ENCODE measurements at regions not wholly inside any gene's neighbourhood (a gene's known extent, or its start where the extent isn't known, plus 50 kb on each side); places are given as distances from the start of the nearest gene placed in this dataset.

DNA sequence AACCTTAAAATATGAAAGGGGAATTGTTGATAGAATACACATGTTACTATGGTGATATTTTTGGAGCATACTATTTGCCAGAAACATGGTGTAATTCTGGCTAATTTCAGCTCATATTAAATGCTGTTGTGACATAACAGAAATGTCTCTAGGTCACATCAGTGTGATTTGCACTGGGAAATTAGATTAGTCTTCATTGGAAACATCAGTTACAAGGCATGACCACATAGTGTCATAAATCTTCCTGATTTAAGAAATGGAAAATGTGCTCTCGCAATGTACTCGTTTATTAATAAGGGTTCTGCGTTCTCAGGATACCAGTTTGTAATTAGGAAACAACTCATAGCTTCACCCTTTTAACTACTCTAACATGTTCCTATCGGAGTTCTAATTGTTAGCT, 72.9 kb upstream of the GYPA start:
- 56 to 62% methylated on average over 4 of the region's 4 CpGs for WGBS, 2 donors
- intact Hi-C loops (cut with DNase I; ENCODE audit: low total_unique reads): no loop called here
- H3K4me3 ChIP-seq (ENCODE audit: low read depth, poor library complexity, severe bottlenecking): no peak overlapping the region
- TF ChIP-seq POLR2A (IDR thresholded peaks at IDR 0.05): no peak
- TF ChIP-seq, protein P1, sequence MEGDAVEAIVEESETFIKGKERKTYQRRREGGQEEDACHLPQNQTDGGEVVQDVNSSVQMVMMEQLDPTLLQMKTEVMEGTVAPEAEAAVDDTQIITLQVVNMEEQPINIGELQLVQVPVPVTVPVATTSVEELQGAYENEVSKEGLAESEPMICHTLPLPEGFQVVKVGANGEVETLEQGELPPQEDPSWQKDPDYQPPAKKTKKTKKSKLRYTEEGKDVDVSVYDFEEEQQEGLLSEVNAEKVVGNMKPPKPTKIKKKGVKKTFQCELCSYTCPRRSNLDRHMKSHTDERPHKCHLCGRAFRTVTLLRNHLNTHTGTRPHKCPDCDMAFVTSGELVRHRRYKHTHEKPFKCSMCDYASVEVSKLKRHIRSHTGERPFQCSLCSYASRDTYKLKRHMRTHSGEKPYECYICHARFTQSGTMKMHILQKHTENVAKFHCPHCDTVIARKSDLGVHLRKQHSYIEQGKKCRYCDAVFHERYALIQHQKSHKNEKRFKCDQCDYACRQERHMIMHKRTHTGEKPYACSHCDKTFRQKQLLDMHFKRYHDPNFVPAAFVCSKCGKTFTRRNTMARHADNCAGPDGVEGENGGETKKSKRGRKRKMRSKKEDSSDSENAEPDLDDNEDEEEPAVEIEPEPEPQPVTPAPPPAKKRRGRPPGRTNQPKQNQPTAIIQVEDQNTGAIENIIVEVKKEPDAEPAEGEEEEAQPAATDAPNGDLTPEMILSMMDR (IDR thresholded peaks at IDR 0.05): no peak
- no peak for DNase-seq (ENCODE audit: low spot score in 2 of 2)

- no peak overlapping the region for H3K4me3 ChIP-seq (ENCODE audit: low read depth, poor library complexity, severe bottlenecking)
- TF ChIP-seq, protein P1 (IDR thresholded peaks at IDR 0.05): no peak
- no peak for TF ChIP-seq POLR2A (IDR thresholded peaks at IDR 0.05)
- 65 to 69% methylated on average over 1 of the region's 1 CpG for WGBS, 2 donors
- no peak for DNase-seq (ENCODE audit: low spot score in 2 of 2)
- intact Hi-C loops (cut with DNase I; ENCODE audit: low total_unique reads): no loop called here
Measured at GRCh38 chr4:144223149-144223548, 82.6 kb upstream of the GYPA start.

DNA sequence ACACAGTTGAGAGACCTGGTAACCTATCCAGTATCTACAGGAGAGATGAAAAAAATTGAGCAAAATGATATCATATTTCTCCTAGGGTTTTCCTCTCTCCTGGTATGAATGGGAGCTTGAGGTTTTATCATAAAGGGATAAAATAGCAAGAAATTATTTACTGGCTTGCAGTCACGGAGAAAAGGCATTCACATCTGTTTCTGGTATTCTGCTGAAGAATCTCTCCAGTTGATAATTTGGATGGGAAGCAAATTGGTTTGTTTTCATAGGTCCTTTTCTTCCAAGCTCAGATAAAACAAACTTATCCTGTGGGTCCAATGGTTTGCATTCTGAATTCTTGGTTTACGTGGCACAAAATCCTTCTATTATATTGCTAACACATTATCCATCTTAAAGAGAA, 83.1 kb upstream of the GYPA start:
- intact Hi-C loops (cut with DNase I; ENCODE audit: low total_unique reads): no loop called here
- H3K4me3 ChIP-seq (ENCODE audit: low read depth, poor library complexity, severe bottlenecking): no peak overlapping the region
- TF ChIP-seq POLR2A (IDR thresholded peaks at IDR 0.05): no peak
- TF ChIP-seq, protein P1 (IDR thresholded peaks at IDR 0.05): no peak
- WGBS, 2 donors: 57 to 66% methylated on average over 2 of the region's 2 CpGs
- DNase-seq (ENCODE audit: low spot score in 2 of 2): no peak

GRCh38 chr4:144259285-144259684, 118.8 kb upstream of the GYPA start:
- intact Hi-C loops (cut with DNase I; ENCODE audit: low total_unique reads): no loop called here
- no peak for TF ChIP-seq POLR2A (IDR thresholded peaks at IDR 0.05)
- TF ChIP-seq, protein P1 (IDR thresholded peaks at IDR 0.05): no peak
- WGBS, 2 donors: 92 to 100% methylated on average over 1 of the region's 1 CpG
- H3K4me3 ChIP-seq (ENCODE audit: low read depth, poor library complexity, severe bottlenecking): no peak overlapping the region
- no peak for DNase-seq (ENCODE audit: low spot score in 2 of 2)

GRCh38 chr4:144267084-144267483, 126.6 kb upstream of the GYPA start:
- 50 to 58% methylated on average over 1 of the region's 1 CpG for WGBS, 2 donors
- TF ChIP-seq POLR2A (IDR thresholded peaks at IDR 0.05): no peak
- TF ChIP-seq, protein P1 (IDR thresholded peaks at IDR 0.05): no peak
- intact Hi-C loops (cut with DNase I; ENCODE audit: low total_unique reads): no loop called here
- no peak for DNase-seq (ENCODE audit: low spot score in 2 of 2)
- H3K4me3 ChIP-seq (ENCODE audit: low read depth, poor library complexity, severe bottlenecking): no peak overlapping the region

GRCh38 chr4:144280688-144281087, 140.2 kb upstream of the GYPA start:
- no peak for TF ChIP-seq POLR2A (IDR thresholded peaks at IDR 0.05)
- TF ChIP-seq, protein P1 (IDR thresholded peaks at IDR 0.05): no peak
- intact Hi-C loops (cut with DNase I; ENCODE audit: low total_unique reads): no loop called here
- H3K4me3 ChIP-seq (ENCODE audit: low read depth, poor library complexity, severe bottlenecking): no peak overlapping the region
- DNase-seq (ENCODE audit: low spot score in 2 of 2): no peak

All from lower leg skin (tissue), 4 donors.